SK-N-SH (cell line): ENCODE measurements at regions not wholly inside any gene's neighbourhood (a gene's known extent, or its start where the extent isn't known, plus 50 kb on each side); places are given as distances from the start of the nearest gene placed in this dataset.

Source experiments
- CTCF ChIA-PET: fragments of 300-600, 350-600 bp; formaldehyde crosslinking; extraction: SDS; loops from one replicate; lab custom pipeline; 2021; lab: Yijun Ruan, JAX
- POLR2A ChIA-PET: fragments of 350-600 bp; sonication (Branson Sonifier 250); formaldehyde crosslinking; extraction: SDS; loops from one replicate; lab custom pipeline; 2020; ENCODE audit warnings: antibody characterized with exemption, inconsistent platforms; lab: Yijun Ruan, JAX
- DNase-seq: peaks from one replicate; pipeline ENCODE4 v3.0.0; 2012
- H2AFZ ChIP-seq: fragments of 200-600 bp; sonication (generic); 2 replicates; pipeline ENCODE4 v1.8.1; 2016; ENCODE audit warnings: antibody characterized with exemption, mild to moderate bottlenecking, low read depth
- H3F3A ChIP-seq: fragments of 200-600 bp; sonication (generic); replicated peaks from 2 replicates; pipeline ENCODE3; 2016; ENCODE audit warnings: antibody characterized with exemption, mild to moderate bottlenecking; ENCODE audit not compliant: insufficient read depth
- H3K27ac ChIP-seq, 2 experiments: fragments of 200-500 bp in 1 of 2; fragments of 200-600 bp in 1 of 2; sonication (Bioruptor generic) in 1 of 2; sonication (generic), shearing (Covaris generic) in 1 of 2; 2 replicates each; pipeline versions ENCODE4 v1.5.1 to v1.6.1; 2014 to 2016; ENCODE audit warnings: low read depth in 2 of 2, inconsistent platforms in 1 of 2, low read length in 1 of 2, mild to moderate bottlenecking in 1 of 2, mixed read lengths in 1 of 2
- H3K27me3 ChIP-seq: fragments of 200-600 bp; sonication (generic), shearing (Covaris generic); 2 replicates; pipeline ENCODE4 v1.6.1; 2016; ENCODE audit warnings: mixed run types; ENCODE audit not compliant: insufficient read depth
- H3K36me3 ChIP-seq, 2 experiments: fragments of 200-500 bp in 1 of 2; fragments of 200-600 bp in 1 of 2; sonication (Bioruptor generic) in 1 of 2; sonication (generic) in 1 of 2; replicated peaks in 1 of 2; 2 replicates each; pipeline versions ENCODE3 to v1.5.1; 2014 to 2016; ENCODE audit warnings: low read length in 1 of 2, mild to moderate bottlenecking in 1 of 2; ENCODE audit not compliant: insufficient read depth in 2 of 2, control insufficient read depth in 1 of 2
- H3K4me1 ChIP-seq, 2 experiments: fragments of 200-500 bp in 1 of 2; fragments of 200-600 bp in 1 of 2; sonication (Bioruptor generic) in 1 of 2; sonication (generic), shearing (Covaris generic) in 1 of 2; 2 replicates each; pipeline versions ENCODE4 v1.5.1 to v1.6.1; 2014 to 2016; ENCODE audit warnings: low read depth in 1 of 2, low read length in 1 of 2, mixed run types in 1 of 2; ENCODE audit not compliant: insufficient read depth in 2 of 2, control insufficient read depth in 1 of 2
- H3K4me2 ChIP-seq: fragments of 200-600 bp; sonication (generic), shearing (Covaris generic); 2 replicates; pipeline ENCODE4 v1.6.1; 2017; ENCODE audit warnings: mixed run types
- H3K4me3 ChIP-seq, 2 experiments: fragments of 200-500 bp in 1 of 2; fragments of 200-600 bp in 1 of 2; sonication (Bioruptor generic) in 1 of 2; sonication (generic), shearing (Covaris generic) in 1 of 2; 2 replicates each; pipeline versions ENCODE4 v1.5.1 to v1.8.1; 2014 to 2016; ENCODE audit warnings: low read depth in 2 of 2, inconsistent platforms in 1 of 2, low read length in 1 of 2, mild to moderate bottlenecking in 1 of 2, mixed read lengths in 1 of 2, moderate library complexity in 1 of 2
- H3K79me2 ChIP-seq: fragments of 200-600 bp; sonication (generic); 2 replicates; pipeline ENCODE4 v1.8.1; 2017; ENCODE audit warnings: mild to moderate bottlenecking; ENCODE audit not compliant: insufficient read depth
- H3K9ac ChIP-seq: fragments of 200-600 bp; sonication (generic); 2 replicates; pipeline ENCODE4 v1.6.1; 2017; ENCODE audit warnings: mixed run types
- H3K9me2 ChIP-seq: fragments of 200-600 bp; sonication (generic); 2 replicates; pipeline ENCODE4 v1.6.1; 2017; ENCODE audit warnings: mixed run types
- H3K9me3 ChIP-seq: fragments of 200-600 bp; sonication (generic); 2 replicates; pipeline ENCODE4 v1.6.1; 2017; ENCODE audit warnings: mixed run types, mild to moderate bottlenecking, moderate library complexity
- H4K20me1 ChIP-seq: fragments of 200-600 bp; sonication (generic); 2 replicates; pipeline ENCODE4 v1.6.1; 2017; ENCODE audit warnings: mild to moderate bottlenecking, mixed run types; ENCODE audit not compliant: insufficient read depth
- FOSL2 ChIP-seq: IDR thresholded peaks from 2 replicates; pipeline ENCODE4 v1.4.0; 2012; ENCODE audit warnings: low read depth, mild to moderate bottlenecking, moderate library complexity, borderline replicate concordance
- FOXM1 ChIP-seq: IDR thresholded peaks from 2 replicates; pipeline ENCODE4 v1.4.0; 2012; ENCODE audit warnings: low read depth, mild to moderate bottlenecking
- IRF3 ChIP-seq: fragments of 150-350 bp; IDR thresholded peaks from 2 replicates; pipeline ENCODE4 v1.6.1; 2016; ENCODE audit warnings: mild to moderate bottlenecking, low read depth, low read length
- JUND ChIP-seq: IDR thresholded peaks from 2 replicates; pipeline ENCODE4 v1.4.0; 2012
- MEF2A ChIP-seq: IDR thresholded peaks from 2 replicates; pipeline ENCODE4 v1.4.0; 2012; ENCODE audit warnings: low read depth, borderline replicate concordance
- PBX3 ChIP-seq: IDR thresholded peaks from 2 replicates; pipeline ENCODE4; 2012
- POLR2AphosphoS5 ChIP-seq: IDR thresholded peaks from 2 replicates; pipeline ENCODE4 v1.6.1; 2012; ENCODE audit warnings: low read depth, low read length
- RAD21 ChIP-seq: IDR thresholded peaks from 2 replicates; pipeline ENCODE4 v1.6.1; 2012; ENCODE audit warnings: mild to moderate bottlenecking, low read length
- REST ChIP-seq: IDR thresholded peaks from 2 replicates; pipeline ENCODE4 v1.6.1; 2012; ENCODE audit warnings: mild to moderate bottlenecking, low read depth, low read length, moderate library complexity
- RXRA ChIP-seq: IDR thresholded peaks from 2 replicates; pipeline ENCODE4 v1.4.0; 2012; ENCODE audit warnings: low read depth, mild to moderate bottlenecking, borderline replicate concordance
- TAF1 ChIP-seq: IDR thresholded peaks from 2 replicates; pipeline ENCODE4 v1.6.1; 2012; ENCODE audit warnings: low read depth, mild to moderate bottlenecking, low read length, moderate library complexity, borderline replicate concordance
- TCF12 ChIP-seq: IDR thresholded peaks from 2 replicates; pipeline ENCODE4 v1.4.0; 2012
- TEAD4 ChIP-seq: IDR thresholded peaks from 2 replicates; pipeline ENCODE4 v1.4.0; 2012; ENCODE audit warnings: mild to moderate bottlenecking, borderline replicate concordance; ENCODE audit not compliant: insufficient read depth
- USF1 ChIP-seq: IDR thresholded peaks from 2 replicates; pipeline ENCODE4 v1.4.0; 2012; ENCODE audit warnings: low read depth, borderline replicate concordance
- USF2 ChIP-seq: fragments of 150-350 bp; IDR thresholded peaks from 2 replicates; pipeline ENCODE4 v1.6.1; 2017; ENCODE audit warnings: antibody characterized with exemption, low read length, low read depth, borderline replicate concordance
- ZBTB33 ChIP-seq: IDR thresholded peaks from 2 replicates; pipeline ENCODE4 v1.4.0; 2012; ENCODE audit warnings: low read depth, borderline replicate concordance
- WGBS: methylation state at CpG from one replicate; pipeline ENCODE4 v1.1.6; 2017; ENCODE audit warnings: low lambda C conversion rate; 5-methylcytosine and 5-hydroxymethylcytosine counted together

- no peaks in the 10 kb centered on the region for H3K4me1 ChIP-seq
- TF ChIP-seq MEF2A, result no peak
- no peak for TF ChIP-seq REST
- no peak for TF ChIP-seq USF1
- TF ChIP-seq JUND, result no peak
- TF ChIP-seq RAD21, result no peak
- TF ChIP-seq, all 33 proteins: peak for 0
- no peaks in the 10 kb centered on the region for H3F3A ChIP-seq
- H3K27me3 ChIP-seq, result no peaks in the 10 kb centered on the region
- POLR2A ChIA-PET, result no interaction called here
- H3K79me2 ChIP-seq, result no peaks in the 10 kb centered on the region
- H3K4me3 ChIP-seq, result no peak overlapping the region
- H2AFZ ChIP-seq, result no peak overlapping the region
- 69% methylated on average over 3 of the region's 3 CpGs for WGBS
- no peaks in the 10 kb centered on the region; the same call in 1 of the 2 replicates for H3K9me2 ChIP-seq
- CTCF ChIA-PET, result no interaction called here
- H3K27ac ChIP-seq, result no peak overlapping the region
- DNase-seq, result no peak
- no peaks in the 10 kb centered on the region for H4K20me1 ChIP-seq
- no peaks in the 10 kb centered on the region for H3K36me3 ChIP-seq
- H3K4me2 ChIP-seq, result no peak overlapping the region
- no peak overlapping the region for H3K9ac ChIP-seq
- H3K9me3 ChIP-seq, result no peaks in the 10 kb centered on the region
Observed at GRCh38 chr13:63299866-63300394, 1884.3 kb upstream of the PCDH20 start.

GRCh38 chr13:63297163-63297562 is 1881.5 kb upstream of the PCDH20 start:
- no peak overlapping the region for H3K4me3 ChIP-seq
- no peak overlapping the region for H3K4me2 ChIP-seq
- no peaks in the 10 kb centered on the region for H3K9me3 ChIP-seq
- no peaks in the 10 kb centered on the region for H3K36me3 ChIP-seq
- no peak for DNase-seq
- no peaks in the 10 kb centered on the region; the same call in 1 of the 2 replicates for H3K9me2 ChIP-seq
- no peak for TF ChIP-seq FOSL2
- no peak for TF ChIP-seq USF2
- no peak for TF ChIP-seq RXRA
- TF ChIP-seq JUND, result no peak
- no peak for TF ChIP-seq TAF1
- no peak for TF ChIP-seq POLR2AphosphoS5
- TF ChIP-seq USF1, result no peak
- no peak for TF ChIP-seq TCF12
- TF ChIP-seq IRF3, result no peak
- no peak for TF ChIP-seq ZBTB33
- TF ChIP-seq PBX3, result no peak
- no peak for TF ChIP-seq FOXM1
- TF ChIP-seq TEAD4, result no peak
- TF ChIP-seq, all 33 proteins: peak for 0
- Histone ChIP-seq H3K4me1 (no peaks in the 10 kb centered on the region), H4K20me1 (no peaks in the 10 kb centered on the region), H2AFZ (0 out of 2 replicates have a peak overlapping the region, but pooled peaks have one; percentile 45), H3K27me3 (no peaks in the 10 kb centered on the region), H3K27ac (no peak overlapping the region), H3K79me2 (no peaks in the 10 kb centered on the region), H3F3A (no peaks in the 10 kb centered on the region), H3K9ac (no peak overlapping the region)
- ChIA-PET CTCF (no interaction called here), POLR2A (no interaction called here)
- 73% methylated on average over 2 of the region's 2 CpGs for WGBS
